ENCODE measurements at regions not wholly inside any gene's neighbourhood (a gene's known extent, or its start where the extent isn't known, plus 50 kb on each side); places are given as distances from the start of the nearest gene placed in this dataset.

- Histone ChIP-seq H3K9me3 (ENCODE audit: low read length) (no peaks in the 10 kb centered on the region), H3K27me3 (ENCODE audit: low read length) (no peaks in the 10 kb centered on the region), H2AFZ (ENCODE audit: low read length) (no peak overlapping the region), H3F3A (ENCODE audit: low read length, unreplicated experiment) (no peaks in the 10 kb centered on the region), H3K4me1 (ENCODE audit: insufficient read depth, low read length) (no peaks in the 10 kb centered on the region), H3K36me3 (ENCODE audit: low read depth, low read length) (no peaks in the 10 kb centered on the region), H3K9ac (ENCODE audit: low read length) (no peak overlapping the region), H3K27ac (ENCODE audit: low read length) (no peak overlapping the region), H3K4me2 (ENCODE audit: low read length) (no peak overlapping the region), H3K9me2 (replicated peaks; ENCODE audit: low read length) (no peaks in the 10 kb centered on the region), H3K4me3 (ENCODE audit: low read length) (no peak overlapping the region), H4K20me1 (ENCODE audit: low read length) (no peaks in the 10 kb centered on the region), H3K79me2 (ENCODE audit: low read length) (no peaks in the 10 kb centered on the region)
- ATAC-seq (no peak), DNase-seq (no peak)
- intact Hi-C loops (cut with micrococcal nuclease), result no loop called here
- BruUV-seq (replicated peaks), result no TSS peak
- TF ChIP-seq CTCF (conservative IDR thresholded peaks at IDR 0.05; ENCODE audit: low read depth, low read length) (no peak), EZH2phosphoT487 (IDR thresholded peaks at IDR 0.05; ENCODE audit: borderline replicate concordance, low read length) (no peak), EZH2 (IDR thresholded peaks at IDR 0.05; ENCODE audit: low read length, unreplicated experiment) (no peak)
- CTCF ChIA-PET, result no interaction called here
- POLR2A ChIA-PET (ENCODE audit: unreplicated experiment), result no interaction called here
These were observed 61.3 kb upstream of the SPIN1 start for GRCh38 chr9:88326936-88327335.

- Histone ChIP-seq H3K27ac (ENCODE audit: low read length) (no peak overlapping the region), H3K4me3 (ENCODE audit: low read length) (no peak overlapping the region), H3K9ac (ENCODE audit: low read length) (no peak overlapping the region), H2AFZ (ENCODE audit: low read length) (no peak overlapping the region), H3K4me1 (ENCODE audit: insufficient read depth, low read length) (no peaks in the 10 kb centered on the region), H3F3A (ENCODE audit: low read length, unreplicated experiment) (no peaks in the 10 kb centered on the region), H3K27me3 (ENCODE audit: low read length) (no peaks in the 10 kb centered on the region), H3K4me2 (ENCODE audit: low read length) (no peak overlapping the region), H4K20me1 (ENCODE audit: low read length) (no peaks in the 10 kb centered on the region), H3K36me3 (ENCODE audit: low read depth, low read length) (no peaks in the 10 kb centered on the region), H3K9me2 (replicated peaks; ENCODE audit: low read length) (no peaks in the 10 kb centered on the region), H3K79me2 (ENCODE audit: low read length) (no peaks in the 10 kb centered on the region), H3K9me3 (ENCODE audit: low read length) (no peaks in the 10 kb centered on the region)
- intact Hi-C loops (cut with micrococcal nuclease), result no loop called here
- CTCF ChIA-PET, result no interaction called here
- DNase-seq, result no peak
- POLR2A ChIA-PET (ENCODE audit: unreplicated experiment), result no interaction called here
- ATAC-seq, result no peak
- no peak for TF ChIP-seq CTCF (conservative IDR thresholded peaks at IDR 0.05; ENCODE audit: low read depth, low read length)
- no peak for TF ChIP-seq EZH2phosphoT487 (IDR thresholded peaks at IDR 0.05; ENCODE audit: borderline replicate concordance, low read length)
- TF ChIP-seq EZH2 (IDR thresholded peaks at IDR 0.05; ENCODE audit: low read length, unreplicated experiment), result no peak
- BruUV-seq (replicated peaks), result no TSS peak
These were observed 62.2 kb upstream of the SPIN1 start for GRCh38 chr9:88326015-88326414.

- no TSS peak for BruUV-seq (replicated peaks)
- Histone ChIP-seq H3K27ac (ENCODE audit: low read length) (no peak overlapping the region), H2AFZ (ENCODE audit: low read length) (no peak overlapping the region), H3K9me3 (ENCODE audit: low read length) (no peaks in the 10 kb centered on the region), H3K27me3 (ENCODE audit: low read length) (no peaks in the 10 kb centered on the region), H3F3A (ENCODE audit: low read length, unreplicated experiment) (no peaks in the 10 kb centered on the region), H3K9me2 (replicated peaks; ENCODE audit: low read length) (no peaks in the 10 kb centered on the region), H3K4me3 (ENCODE audit: low read length) (no peak overlapping the region), H3K36me3 (ENCODE audit: low read depth, low read length) (no peaks in the 10 kb centered on the region), H3K79me2 (ENCODE audit: low read length) (no peaks in the 10 kb centered on the region), H3K4me2 (ENCODE audit: low read length) (no peak overlapping the region), H3K4me1 (ENCODE audit: insufficient read depth, low read length) (peaks cover 4% of the 10 kb centered on the region; the same call in 1 of the 2 replicates), H4K20me1 (ENCODE audit: low read length) (no peaks in the 10 kb centered on the region), H3K9ac (ENCODE audit: low read length) (no peak overlapping the region)
- ATAC-seq, result no peak
- POLR2A ChIA-PET (ENCODE audit: unreplicated experiment), result no interaction called here
- DNase-seq, result no peak
- TF ChIP-seq CTCF (conservative IDR thresholded peaks at IDR 0.05; ENCODE audit: low read depth, low read length) (no peak), EZH2phosphoT487 (IDR thresholded peaks at IDR 0.05; ENCODE audit: borderline replicate concordance, low read length) (no peak), EZH2 (IDR thresholded peaks at IDR 0.05; ENCODE audit: low read length, unreplicated experiment) (no peak)
- CTCF ChIA-PET, result interaction anchor here (0.6 kb wide), 1 partner anchor 36 kb away, joined by 3 read pairs; no protein-coding TSS in a partner anchor
- intact Hi-C loops (cut with micrococcal nuclease), result no loop called here
These were observed 65.2 kb upstream of the SPIN1 start for GRCh38 chr9:88322906-88323566.
